GM23338 (cell line): ENCODE measurements at regions not wholly inside any gene's neighbourhood (a gene's known extent, or its start where the extent isn't known, plus 50 kb on each side); places are given as distances from the start of the nearest gene placed in this dataset.

Source experiments
- ATAC-seq: fragments of 200-7000 bp; cut with Tn5 transposase; 3 replicates; pipeline ENCODE4 v1.9.1; 2020
- DNase-seq: peaks from one replicate; pipeline ENCODE4 v3.0.0-alpha.2; 2015; ENCODE audit warnings: low spot score
- H2AFZ ChIP-seq: fragments of 200-600 bp; sonication (generic); 2 replicates; pipeline ENCODE4 v1.8.0; 2016; ENCODE audit warnings: antibody characterized with exemption, mild to moderate bottlenecking, moderate library complexity
- H3F3A ChIP-seq: fragments of 200-600 bp; sonication (generic); replicated peaks from 2 replicates; pipeline ENCODE4 v1.8.0; 2017; ENCODE audit warnings: antibody characterized with exemption, mixed run types, low read depth
- H3K27ac ChIP-seq: fragments of 200-600 bp; sonication (generic); 2 replicates; pipeline ENCODE4 v1.6.1; 2016; ENCODE audit warnings: low read depth
- H3K27me3 ChIP-seq: fragments of 200-600 bp; sonication (generic); 2 replicates; pipeline ENCODE4 v1.8.0; 2016; ENCODE audit warnings: mild to moderate bottlenecking, mixed run types, moderate library complexity; ENCODE audit not compliant: insufficient read depth
- H3K36me3 ChIP-seq: fragments of 200-600 bp; sonication (generic); 2 replicates; pipeline ENCODE4 v1.8.0; 2016; ENCODE audit warnings: mild to moderate bottlenecking; ENCODE audit not compliant: insufficient read depth
- H3K4me1 ChIP-seq: fragments of 200-600 bp; sonication (generic); 2 replicates; pipeline ENCODE4 v1.8.0; 2016; ENCODE audit warnings: mild to moderate bottlenecking, moderate library complexity; ENCODE audit not compliant: insufficient read depth
- H3K4me2 ChIP-seq: fragments of 200-600 bp; sonication (generic); 2 replicates; pipeline ENCODE4 v1.7.1; 2017; ENCODE audit warnings: mixed run types
- H3K4me3 ChIP-seq: fragments of 200-600 bp; sonication (generic); 2 replicates; pipeline ENCODE4 v1.6.1; 2016; ENCODE audit warnings: mixed run types
- H3K79me2 ChIP-seq: fragments of 200-600 bp; sonication (generic); replicated peaks from 2 replicates; pipeline ENCODE4 v1.8.0; 2017; ENCODE audit warnings: mild to moderate bottlenecking; ENCODE audit not compliant: insufficient read depth
- H3K9me2 ChIP-seq: fragments of 200-600 bp; sonication (generic); 2 replicates; pipeline ENCODE4 v1.8.0; 2017; ENCODE audit not compliant: insufficient read depth
- H4K20me1 ChIP-seq: fragments of 200-600 bp; sonication (generic); replicated peaks from 2 replicates; pipeline ENCODE4 v1.8.0; 2017; ENCODE audit warnings: mild to moderate bottlenecking; ENCODE audit not compliant: insufficient read depth
- H3K27ac Mint-ChIP-seq: 2 replicates; pipeline ENCODE4 v1.8.0; 2020; ENCODE audit warnings: inconsistent platforms, mild to moderate bottlenecking, moderate library complexity, mixed read lengths
- H3K27me3 Mint-ChIP-seq: 3 replicates; pipeline ENCODE4 v1.8.0; 2022; ENCODE audit warnings: low read depth, mild to moderate bottlenecking, moderate library complexity, mixed read lengths, inconsistent platforms; ENCODE audit not compliant: insufficient read depth, poor library complexity
- H3K36me3 Mint-ChIP-seq: 3 replicates; pipeline ENCODE4 v1.8.0; 2021; ENCODE audit warnings: low read depth, mild to moderate bottlenecking, inconsistent platforms, moderate library complexity, mixed read lengths
- H3K4me1 Mint-ChIP-seq: 3 replicates; pipeline ENCODE4 v1.8.0; 2020; ENCODE audit warnings: mild to moderate bottlenecking, inconsistent platforms, mixed read lengths
- H3K4me3 Mint-ChIP-seq: 3 replicates; pipeline ENCODE4 v1.8.0; 2021; ENCODE audit warnings: moderate library complexity, mild to moderate bottlenecking, inconsistent platforms, mixed read lengths
- H3K9me3 Mint-ChIP-seq: 3 replicates; pipeline ENCODE4 v1.8.0; 2020; ENCODE audit warnings: moderate library complexity, mild to moderate bottlenecking, inconsistent platforms, mixed read lengths
- CREB1 ChIP-seq: fragments of 250-450 bp; sonication (Bioruptor Pico); IDR thresholded peaks from 2 replicates; pipeline ENCODE4 v1.5.0; 2020; ENCODE audit warnings: low read depth, mild to moderate bottlenecking, moderate library complexity
- EZH2 ChIP-seq: fragments of 200-600 bp; sonication (generic); IDR thresholded peaks from one replicate; pipeline ENCODE4 v1.8.0; 2017; ENCODE audit warnings: antibody characterized with exemption, mild to moderate bottlenecking, low read depth; ENCODE audit not compliant: unreplicated experiment
- EZH2phosphoT487 ChIP-seq: fragments of 200-600 bp; sonication (generic); IDR thresholded peaks from one replicate; pipeline ENCODE4 v1.8.1; 2018; ENCODE audit warnings: antibody characterized with exemption; ENCODE audit not compliant: unreplicated experiment
- JUNB ChIP-seq: IDR thresholded peaks from one replicate; pipeline ENCODE4 v1.6.1; 2016; ENCODE audit warnings: antibody characterized with exemption; ENCODE audit not compliant: unreplicated experiment
- NANOG ChIP-seq: IDR thresholded peaks from 2 replicates; pipeline ENCODE4 v1.6.1; 2016; ENCODE audit warnings: antibody characterized with exemption, borderline replicate concordance
- POLR2AphosphoS5 ChIP-seq: IDR thresholded peaks from 2 replicates; pipeline ENCODE4 v1.6.1; 2016; ENCODE audit warnings: antibody characterized with exemption, low read depth
- STAT1 ChIP-seq: IDR thresholded peaks from one replicate; pipeline ENCODE4 v1.6.1; 2016; ENCODE audit warnings: antibody characterized with exemption; ENCODE audit not compliant: unreplicated experiment
- ZNF114 ChIP-seq: fragments of 250-450 bp; sonication (Bioruptor Pico); IDR thresholded peaks from 2 replicates; pipeline ENCODE4 v1.5.0; 2020; ENCODE audit warnings: mild to moderate bottlenecking, moderate library complexity
- ZNF331 ChIP-seq: fragments of 250-450 bp; sonication (Bioruptor Pico); IDR thresholded peaks from 2 replicates; pipeline ENCODE4 v1.5.0; 2020; ENCODE audit warnings: low read depth, mild to moderate bottlenecking, moderate library complexity
- TF ChIP-seq, protein P1 (sequence below): fragments of 250-450 bp; sonication (Bioruptor Pico); IDR thresholded peaks from 2 replicates; pipeline ENCODE4 v1.5.0; 2020; ENCODE audit warnings: mild to moderate bottlenecking, moderate library complexity
- TF ChIP-seq, protein P2 (sequence below): IDR thresholded peaks from one replicate; pipeline ENCODE4 v1.6.1; 2018; ENCODE audit warnings: antibody characterized with exemption; ENCODE audit not compliant: unreplicated experiment
- TF ChIP-seq, protein P3 (sequence below): IDR thresholded peaks from 2 replicates; pipeline ENCODE4 v1.6.1; 2016; ENCODE audit warnings: antibody characterized with exemption
- TF ChIP-seq, protein P4 (sequence below), 2 experiments: fragments of 200-600 bp in 1 of 2; sonication (generic) in 1 of 2; conservative IDR thresholded peaks; 2 replicates each; pipeline versions ENCODE4 v1.5.1 to v1.6.1; 2016 to 2017; ENCODE audit warnings: antibody characterized with exemption in 2 of 2, low read depth in 2 of 2, mild to moderate bottlenecking in 2 of 2, moderate library complexity in 1 of 2

DNA sequence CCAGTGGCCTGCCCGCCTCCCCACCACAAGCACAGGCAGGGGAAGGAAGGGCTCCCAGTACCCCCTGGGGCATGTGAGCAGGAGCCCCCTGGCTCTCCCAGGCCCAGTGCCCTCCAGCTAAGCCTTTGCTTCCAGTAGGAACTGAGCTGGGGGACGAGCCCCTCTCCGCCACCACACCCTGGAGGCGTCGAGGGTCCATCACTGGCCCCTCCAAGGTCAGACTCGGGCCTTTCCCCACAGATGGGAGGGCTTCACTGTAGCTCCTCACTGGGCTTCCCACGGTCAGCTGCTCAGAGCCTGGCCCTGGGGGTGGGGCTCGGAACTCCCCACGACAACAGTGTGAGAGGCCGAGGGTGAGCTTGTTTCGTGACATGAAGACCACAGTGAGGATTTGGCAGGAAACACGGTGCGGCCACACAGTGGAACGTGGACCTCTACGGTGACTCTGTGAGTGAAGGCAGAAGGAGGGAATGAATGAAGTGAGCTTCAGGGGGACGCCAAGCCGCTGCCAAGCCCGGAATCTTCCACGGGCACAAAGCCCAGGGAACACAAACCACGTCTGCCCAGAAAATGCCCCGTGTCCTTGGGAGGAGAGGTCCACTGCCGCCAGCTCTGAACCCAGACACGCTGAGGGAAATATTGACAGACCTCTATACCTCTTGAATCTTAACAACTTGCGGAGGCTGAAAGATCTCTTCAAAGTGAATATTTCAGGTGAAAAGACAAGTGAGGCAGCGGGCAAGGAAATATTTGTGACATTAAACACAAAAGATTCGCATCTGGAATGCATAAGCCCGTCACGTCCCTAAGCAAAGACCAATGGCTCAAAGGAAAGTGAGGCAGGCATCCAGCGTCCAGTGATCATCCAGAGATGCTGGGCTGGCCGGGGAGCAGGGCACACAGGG lies 144.8 kb upstream of the GPC1 start:
- Histone ChIP-seq H3K4me2 (no peak overlapping the region), H3K27me3 (no peaks in the 10 kb centered on the region), H3F3A (no peaks in the 10 kb centered on the region), H3K79me2 (no peaks in the 10 kb centered on the region), H2AFZ (no peak overlapping the region), H3K4me1 (peaks cover 9% of the 10 kb centered on the region; the same call in 1 of the 2 replicates), H3K9me2 (no peaks in the 10 kb centered on the region), H3K36me3 (no peaks in the 10 kb centered on the region), H3K4me3 (no peak overlapping the region), H3K27ac (no peak overlapping the region), H4K20me1 (no peaks in the 10 kb centered on the region)
- Mint-ChIP-seq H3K9me3 (no peaks in the 10 kb centered on the region), H3K36me3 (no peaks in the 10 kb centered on the region), H3K27me3 (peaks cover 3% of the 10 kb centered on the region), H3K4me3 (no peak overlapping the region), H3K27ac (no peak overlapping the region), H3K4me1 (peaks cover 16% of the 10 kb centered on the region)
- ATAC-seq (no peak), DNase-seq (no peak)
- no peak for TF ChIP-seq JUNB
- TF ChIP-seq EZH2 = no peak
- no peak for TF ChIP-seq NANOG
- TF ChIP-seq, protein P1, sequence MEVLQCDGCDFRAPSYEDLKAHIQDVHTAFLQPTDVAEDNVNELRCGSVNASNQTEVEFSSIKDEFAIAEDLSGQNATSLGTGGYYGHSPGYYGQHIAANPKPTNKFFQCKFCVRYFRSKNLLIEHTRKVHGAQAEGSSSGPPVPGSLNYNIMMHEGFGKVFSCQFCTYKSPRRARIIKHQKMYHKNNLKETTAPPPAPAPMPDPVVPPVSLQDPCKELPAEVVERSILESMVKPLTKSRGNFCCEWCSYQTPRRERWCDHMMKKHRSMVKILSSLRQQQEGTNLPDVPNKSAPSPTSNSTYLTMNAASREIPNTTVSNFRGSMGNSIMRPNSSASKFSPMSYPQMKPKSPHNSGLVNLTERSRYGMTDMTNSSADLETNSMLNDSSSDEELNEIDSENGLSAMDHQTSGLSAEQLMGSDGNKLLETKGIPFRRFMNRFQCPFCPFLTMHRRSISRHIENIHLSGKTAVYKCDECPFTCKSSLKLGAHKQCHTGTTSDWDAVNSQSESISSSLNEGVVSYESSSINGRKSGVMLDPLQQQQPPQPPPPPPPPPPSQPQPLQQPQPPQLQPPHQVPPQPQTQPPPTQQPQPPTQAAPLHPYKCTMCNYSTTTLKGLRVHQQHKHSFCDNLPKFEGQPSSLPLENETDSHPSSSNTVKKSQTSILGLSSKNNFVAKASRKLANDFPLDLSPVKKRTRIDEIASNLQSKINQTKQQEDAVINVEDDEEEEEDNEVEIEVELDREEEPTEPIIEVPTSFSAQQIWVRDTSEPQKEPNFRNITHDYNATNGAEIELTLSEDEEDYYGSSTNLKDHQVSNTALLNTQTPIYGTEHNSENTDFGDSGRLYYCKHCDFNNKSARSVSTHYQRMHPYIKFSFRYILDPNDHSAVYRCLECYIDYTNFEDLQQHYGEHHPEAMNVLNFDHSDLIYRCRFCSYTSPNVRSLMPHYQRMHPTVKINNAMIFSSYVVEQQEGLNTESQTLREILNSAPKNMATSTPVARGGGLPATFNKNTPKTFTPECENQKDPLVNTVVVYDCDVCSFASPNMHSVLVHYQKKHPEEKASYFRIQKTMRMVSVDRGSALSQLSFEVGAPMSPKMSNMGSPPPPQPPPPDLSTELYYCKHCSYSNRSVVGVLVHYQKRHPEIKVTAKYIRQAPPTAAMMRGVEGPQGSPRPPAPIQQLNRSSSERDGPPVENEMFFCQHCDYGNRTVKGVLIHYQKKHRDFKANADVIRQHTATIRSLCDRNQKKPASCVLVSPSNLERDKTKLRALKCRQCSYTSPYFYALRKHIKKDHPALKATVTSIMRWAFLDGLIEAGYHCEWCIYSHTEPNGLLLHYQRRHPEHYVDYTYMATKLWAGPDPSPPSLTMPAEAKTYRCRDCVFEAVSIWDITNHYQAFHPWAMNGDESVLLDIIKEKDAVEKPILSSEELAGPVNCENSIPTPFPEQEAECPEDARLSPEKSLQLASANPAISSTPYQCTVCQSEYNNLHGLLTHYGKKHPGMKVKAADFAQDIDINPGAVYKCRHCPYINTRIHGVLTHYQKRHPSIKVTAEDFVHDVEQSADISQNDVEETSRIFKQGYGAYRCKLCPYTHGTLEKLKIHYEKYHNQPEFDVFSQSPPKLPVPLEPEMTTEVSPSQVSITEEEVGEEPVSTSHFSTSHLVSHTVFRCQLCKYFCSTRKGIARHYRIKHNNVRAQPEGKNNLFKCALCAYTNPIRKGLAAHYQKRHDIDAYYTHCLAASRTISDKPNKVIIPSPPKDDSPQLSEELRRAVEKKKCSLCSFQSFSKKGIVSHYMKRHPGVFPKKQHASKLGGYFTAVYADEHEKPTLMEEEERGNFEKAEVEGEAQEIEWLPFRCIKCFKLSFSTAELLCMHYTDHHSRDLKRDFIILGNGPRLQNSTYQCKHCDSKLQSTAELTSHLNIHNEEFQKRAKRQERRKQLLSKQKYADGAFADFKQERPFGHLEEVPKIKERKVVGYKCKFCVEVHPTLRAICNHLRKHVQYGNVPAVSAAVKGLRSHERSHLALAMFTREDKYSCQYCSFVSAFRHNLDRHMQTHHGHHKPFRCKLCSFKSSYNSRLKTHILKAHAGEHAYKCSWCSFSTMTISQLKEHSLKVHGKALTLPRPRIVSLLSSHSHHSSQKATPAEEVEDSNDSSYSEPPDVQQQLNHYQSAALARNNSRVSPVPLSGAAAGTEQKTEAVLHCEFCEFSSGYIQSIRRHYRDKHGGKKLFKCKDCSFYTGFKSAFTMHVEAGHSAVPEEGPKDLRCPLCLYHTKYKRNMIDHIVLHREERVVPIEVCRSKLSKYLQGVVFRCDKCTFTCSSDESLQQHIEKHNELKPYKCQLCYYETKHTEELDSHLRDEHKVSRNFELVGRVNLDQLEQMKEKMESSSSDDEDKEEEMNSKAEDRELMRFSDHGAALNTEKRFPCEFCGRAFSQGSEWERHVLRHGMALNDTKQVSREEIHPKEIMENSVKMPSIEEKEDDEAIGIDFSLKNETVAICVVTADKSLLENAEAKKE (CRISPR knock-in tag) = no peak
- TF ChIP-seq STAT1 = no peak
- TF ChIP-seq, protein P2, sequence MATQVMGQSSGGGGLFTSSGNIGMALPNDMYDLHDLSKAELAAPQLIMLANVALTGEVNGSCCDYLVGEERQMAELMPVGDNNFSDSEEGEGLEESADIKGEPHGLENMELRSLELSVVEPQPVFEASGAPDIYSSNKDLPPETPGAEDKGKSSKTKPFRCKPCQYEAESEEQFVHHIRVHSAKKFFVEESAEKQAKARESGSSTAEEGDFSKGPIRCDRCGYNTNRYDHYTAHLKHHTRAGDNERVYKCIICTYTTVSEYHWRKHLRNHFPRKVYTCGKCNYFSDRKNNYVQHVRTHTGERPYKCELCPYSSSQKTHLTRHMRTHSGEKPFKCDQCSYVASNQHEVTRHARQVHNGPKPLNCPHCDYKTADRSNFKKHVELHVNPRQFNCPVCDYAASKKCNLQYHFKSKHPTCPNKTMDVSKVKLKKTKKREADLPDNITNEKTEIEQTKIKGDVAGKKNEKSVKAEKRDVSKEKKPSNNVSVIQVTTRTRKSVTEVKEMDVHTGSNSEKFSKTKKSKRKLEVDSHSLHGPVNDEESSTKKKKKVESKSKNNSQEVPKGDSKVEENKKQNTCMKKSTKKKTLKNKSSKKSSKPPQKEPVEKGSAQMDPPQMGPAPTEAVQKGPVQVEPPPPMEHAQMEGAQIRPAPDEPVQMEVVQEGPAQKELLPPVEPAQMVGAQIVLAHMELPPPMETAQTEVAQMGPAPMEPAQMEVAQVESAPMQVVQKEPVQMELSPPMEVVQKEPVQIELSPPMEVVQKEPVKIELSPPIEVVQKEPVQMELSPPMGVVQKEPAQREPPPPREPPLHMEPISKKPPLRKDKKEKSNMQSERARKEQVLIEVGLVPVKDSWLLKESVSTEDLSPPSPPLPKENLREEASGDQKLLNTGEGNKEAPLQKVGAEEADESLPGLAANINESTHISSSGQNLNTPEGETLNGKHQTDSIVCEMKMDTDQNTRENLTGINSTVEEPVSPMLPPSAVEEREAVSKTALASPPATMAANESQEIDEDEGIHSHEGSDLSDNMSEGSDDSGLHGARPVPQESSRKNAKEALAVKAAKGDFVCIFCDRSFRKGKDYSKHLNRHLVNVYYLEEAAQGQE = no peak
- TF ChIP-seq CREB1 (CRISPR knock-in tag) = no peak
- no peak for TF ChIP-seq EZH2phosphoT487
- TF ChIP-seq, protein P3, sequence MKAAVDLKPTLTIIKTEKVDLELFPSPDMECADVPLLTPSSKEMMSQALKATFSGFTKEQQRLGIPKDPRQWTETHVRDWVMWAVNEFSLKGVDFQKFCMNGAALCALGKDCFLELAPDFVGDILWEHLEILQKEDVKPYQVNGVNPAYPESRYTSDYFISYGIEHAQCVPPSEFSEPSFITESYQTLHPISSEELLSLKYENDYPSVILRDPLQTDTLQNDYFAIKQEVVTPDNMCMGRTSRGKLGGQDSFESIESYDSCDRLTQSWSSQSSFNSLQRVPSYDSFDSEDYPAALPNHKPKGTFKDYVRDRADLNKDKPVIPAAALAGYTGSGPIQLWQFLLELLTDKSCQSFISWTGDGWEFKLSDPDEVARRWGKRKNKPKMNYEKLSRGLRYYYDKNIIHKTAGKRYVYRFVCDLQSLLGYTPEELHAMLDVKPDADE = no peak
- TF ChIP-seq ZNF114 = no peak
- TF ChIP-seq, protein P4, sequence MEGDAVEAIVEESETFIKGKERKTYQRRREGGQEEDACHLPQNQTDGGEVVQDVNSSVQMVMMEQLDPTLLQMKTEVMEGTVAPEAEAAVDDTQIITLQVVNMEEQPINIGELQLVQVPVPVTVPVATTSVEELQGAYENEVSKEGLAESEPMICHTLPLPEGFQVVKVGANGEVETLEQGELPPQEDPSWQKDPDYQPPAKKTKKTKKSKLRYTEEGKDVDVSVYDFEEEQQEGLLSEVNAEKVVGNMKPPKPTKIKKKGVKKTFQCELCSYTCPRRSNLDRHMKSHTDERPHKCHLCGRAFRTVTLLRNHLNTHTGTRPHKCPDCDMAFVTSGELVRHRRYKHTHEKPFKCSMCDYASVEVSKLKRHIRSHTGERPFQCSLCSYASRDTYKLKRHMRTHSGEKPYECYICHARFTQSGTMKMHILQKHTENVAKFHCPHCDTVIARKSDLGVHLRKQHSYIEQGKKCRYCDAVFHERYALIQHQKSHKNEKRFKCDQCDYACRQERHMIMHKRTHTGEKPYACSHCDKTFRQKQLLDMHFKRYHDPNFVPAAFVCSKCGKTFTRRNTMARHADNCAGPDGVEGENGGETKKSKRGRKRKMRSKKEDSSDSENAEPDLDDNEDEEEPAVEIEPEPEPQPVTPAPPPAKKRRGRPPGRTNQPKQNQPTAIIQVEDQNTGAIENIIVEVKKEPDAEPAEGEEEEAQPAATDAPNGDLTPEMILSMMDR (conservative IDR thresholded peaks at IDR 0.05; ENCODE audit: low read depth in 2 of 2) = no peak
- TF ChIP-seq ZNF331 (CRISPR knock-in tag) = no peak
- TF ChIP-seq POLR2AphosphoS5 = no peak
